Progenitor cell of endocrine pancreas (in vitro differentiated cells): ENCODE measurements at regions not wholly inside any gene's neighbourhood (a gene's known extent, or its start where the extent isn't known, plus 50 kb on each side); places are given as distances from the start of the nearest gene placed in this dataset.
A peak's percentile ranks its signal among the peaks of the same experiment; 100 is the strongest.

Experiments
- DNase-seq: peaks from one replicate; pipeline ENCODE4 v3.0.0; 2021; ENCODE audit warnings: low spot score; ENCODE audit not compliant: unreplicated experiment
- H3K27ac Mint-ChIP-seq: 2 replicates; pipeline ENCODE4 v1.8.0; 2021; ENCODE audit warnings: mild to moderate bottlenecking, moderate library complexity, mixed read lengths
- H3K27me3 Mint-ChIP-seq: 2 replicates; pipeline ENCODE4 v1.8.0; 2021; ENCODE audit warnings: mixed read lengths
- H3K36me3 Mint-ChIP-seq: 2 replicates; pipeline ENCODE4 v1.8.0; 2022; ENCODE audit warnings: mixed read lengths; ENCODE audit not compliant: insufficient read depth
- H3K4me1 Mint-ChIP-seq: 2 replicates; pipeline ENCODE4 v1.8.0; 2021; ENCODE audit warnings: low read depth, mixed read lengths
- H3K4me3 Mint-ChIP-seq: 2 replicates; pipeline ENCODE4 v1.8.0; 2021; ENCODE audit warnings: low read depth, mild to moderate bottlenecking, moderate library complexity, mixed read lengths
- H3K9me3 Mint-ChIP-seq: 2 replicates; pipeline ENCODE4 v1.8.0; 2021; ENCODE audit warnings: low read depth, mixed read lengths
- TF ChIP-seq, protein P1 (sequence below): fragments of 200-600 bp; sonication (generic); IDR thresholded peaks from one replicate; pipeline ENCODE4 v1.5.0; 2021; ENCODE audit warnings: antibody characterized with exemption, mild to moderate bottlenecking; ENCODE audit not compliant: unreplicated experiment

DNA sequence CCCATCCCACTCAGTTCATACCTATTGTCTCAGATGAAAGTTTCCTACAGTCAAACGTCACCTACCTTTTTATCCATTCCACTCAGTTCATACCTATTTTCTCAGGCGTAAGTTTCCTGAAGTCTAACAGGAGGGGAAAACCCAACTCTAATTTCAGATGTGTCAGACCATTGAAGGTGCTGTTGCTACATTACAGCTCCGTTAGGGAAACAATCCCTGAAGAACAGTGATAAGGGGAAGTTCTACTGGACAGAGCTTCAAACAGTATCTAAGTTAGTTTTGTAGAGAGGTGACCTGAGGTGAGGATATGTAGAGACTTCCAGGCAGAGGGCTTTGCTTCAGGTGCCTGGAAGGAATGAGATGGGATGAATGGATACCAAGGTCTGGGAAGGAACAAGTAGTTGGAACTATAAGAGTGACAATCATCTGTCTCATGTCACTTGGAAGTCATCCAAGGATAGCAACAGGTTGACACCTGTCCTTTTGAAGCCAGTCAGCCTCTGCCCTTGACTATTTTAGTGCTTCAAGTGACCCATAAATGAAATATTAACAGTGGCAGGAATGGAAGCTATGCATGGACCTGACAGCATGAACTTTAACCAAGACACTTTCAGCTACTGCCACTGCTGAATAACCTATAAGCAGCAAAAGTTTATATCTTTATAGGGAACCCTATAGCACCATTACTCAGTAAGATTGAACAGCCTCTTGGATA is 191.6 kb upstream of the MOCS1 start:
- Mint-ChIP-seq H3K27ac (no peak overlapping the region), H3K36me3 (no peaks in the 10 kb centered on the region), H3K27me3 (peaks cover 4% of the 10 kb centered on the region), H3K9me3 (peaks cover 11% of the 10 kb centered on the region), H3K4me1 (peaks cover 2% of the 10 kb centered on the region), H3K4me3 (no peak overlapping the region)
- TF ChIP-seq, protein P1, sequence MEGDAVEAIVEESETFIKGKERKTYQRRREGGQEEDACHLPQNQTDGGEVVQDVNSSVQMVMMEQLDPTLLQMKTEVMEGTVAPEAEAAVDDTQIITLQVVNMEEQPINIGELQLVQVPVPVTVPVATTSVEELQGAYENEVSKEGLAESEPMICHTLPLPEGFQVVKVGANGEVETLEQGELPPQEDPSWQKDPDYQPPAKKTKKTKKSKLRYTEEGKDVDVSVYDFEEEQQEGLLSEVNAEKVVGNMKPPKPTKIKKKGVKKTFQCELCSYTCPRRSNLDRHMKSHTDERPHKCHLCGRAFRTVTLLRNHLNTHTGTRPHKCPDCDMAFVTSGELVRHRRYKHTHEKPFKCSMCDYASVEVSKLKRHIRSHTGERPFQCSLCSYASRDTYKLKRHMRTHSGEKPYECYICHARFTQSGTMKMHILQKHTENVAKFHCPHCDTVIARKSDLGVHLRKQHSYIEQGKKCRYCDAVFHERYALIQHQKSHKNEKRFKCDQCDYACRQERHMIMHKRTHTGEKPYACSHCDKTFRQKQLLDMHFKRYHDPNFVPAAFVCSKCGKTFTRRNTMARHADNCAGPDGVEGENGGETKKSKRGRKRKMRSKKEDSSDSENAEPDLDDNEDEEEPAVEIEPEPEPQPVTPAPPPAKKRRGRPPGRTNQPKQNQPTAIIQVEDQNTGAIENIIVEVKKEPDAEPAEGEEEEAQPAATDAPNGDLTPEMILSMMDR, result no peak
- no peak for DNase-seq

- no peak for DNase-seq
- TF ChIP-seq, protein P1, result no peak
- no peak overlapping the region for H3K4me3 Mint-ChIP-seq
- no peaks in the 10 kb centered on the region for H3K36me3 Mint-ChIP-seq
- peaks cover 8% of the 10 kb centered on the region for H3K9me3 Mint-ChIP-seq
- H3K27me3 Mint-ChIP-seq, result peaks cover 4% of the 10 kb centered on the region
- no peak overlapping the region for H3K27ac Mint-ChIP-seq
- peaks cover 2% of the 10 kb centered on the region for H3K4me1 Mint-ChIP-seq
Observed at GRCh38 chr6:40124924-40125323, 190.7 kb upstream of the MOCS1 start.

DNA sequence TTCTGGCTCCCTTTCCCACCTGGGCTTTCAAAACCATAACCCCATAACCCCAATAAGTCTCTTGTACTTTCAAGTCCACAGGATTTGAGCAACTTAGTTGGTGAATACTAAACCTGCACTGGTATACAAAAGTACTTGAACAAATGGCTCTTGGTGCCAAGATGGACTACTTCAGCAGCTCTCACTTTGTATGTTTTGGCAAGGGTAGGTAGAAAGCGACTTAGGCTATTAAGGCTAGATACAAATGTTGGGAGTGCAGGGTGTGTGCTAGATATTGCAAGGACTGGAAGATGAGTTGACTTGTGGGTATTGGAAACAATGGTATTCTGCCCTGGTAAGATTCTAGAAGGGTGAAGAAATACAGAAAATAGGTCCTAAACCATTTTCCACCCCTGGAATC is 182.6 kb upstream of the MOCS1 start:
- H3K27ac Mint-ChIP-seq, result no peak overlapping the region
- no peak for DNase-seq
- no peaks in the 10 kb centered on the region for H3K9me3 Mint-ChIP-seq
- H3K4me3 Mint-ChIP-seq, result no peak overlapping the region
- H3K27me3 Mint-ChIP-seq, result peaks cover 14% of the 10 kb centered on the region
- no peaks in the 10 kb centered on the region for H3K4me1 Mint-ChIP-seq
- TF ChIP-seq, protein P1, result no peak
- no peaks in the 10 kb centered on the region for H3K36me3 Mint-ChIP-seq

- peaks cover 19% of the 10 kb centered on the region for H3K27me3 Mint-ChIP-seq
- H3K4me3 Mint-ChIP-seq, result no peak overlapping the region
- H3K36me3 Mint-ChIP-seq, result no peaks in the 10 kb centered on the region
- TF ChIP-seq, protein P1, result peak; percentile 14
- DNase-seq, result no peak
- peaks cover 17% of the 10 kb centered on the region for H3K9me3 Mint-ChIP-seq
- H3K27ac Mint-ChIP-seq, result no peak overlapping the region
- no peaks in the 10 kb centered on the region for H3K4me1 Mint-ChIP-seq
Observed at GRCh38 chr6:40112350-40112749, 178.1 kb upstream of the MOCS1 start.

GRCh38 chr6:40108736-40109135 is 174.5 kb upstream of the MOCS1 start:
- H3K4me3 Mint-ChIP-seq, result no peak overlapping the region
- no peak for DNase-seq
- H3K27me3 Mint-ChIP-seq, result peaks cover 21% of the 10 kb centered on the region
- TF ChIP-seq, protein P1, result no peak
- H3K36me3 Mint-ChIP-seq, result no peaks in the 10 kb centered on the region
- H3K9me3 Mint-ChIP-seq, result peaks cover 17% of the 10 kb centered on the region
- no peaks in the 10 kb centered on the region for H3K4me1 Mint-ChIP-seq
- H3K27ac Mint-ChIP-seq, result no peak overlapping the region
